PFSK-1 (cell line): ENCODE measurements at regions not wholly inside any gene's neighbourhood (a gene's known extent, or its start where the extent isn't known, plus 50 kb on each side); places are given as distances from the start of the nearest gene placed in this dataset.

Experiments used
- FOXP2 ChIP-seq: optimal IDR thresholded peaks from 2 replicates; pipeline ENCODE3; 2011; ENCODE audit warnings: borderline replicate concordance, control low read depth, inconsistent platforms; ENCODE audit not compliant: insufficient read depth; ENCODE audit errors: extremely low read length, extremely low read depth
- POLR2AphosphoS5 ChIP-seq: IDR thresholded peaks from 2 replicates; pipeline ENCODE4 v1.6.1; 2012; ENCODE audit warnings: low read depth, mild to moderate bottlenecking, control low read depth, low read length, moderate library complexity
- REST ChIP-seq, 2 experiments: IDR thresholded peaks; 2 replicates each; pipeline versions ENCODE4 v1.6.1 to v1.8.0; 2011 to 2012; ENCODE audit warnings: low read depth in 2 of 2, low read length in 2 of 2, control low read depth in 1 of 2, inconsistent platforms in 1 of 2, mild to moderate bottlenecking in 1 of 2, moderate library complexity in 1 of 2; ENCODE audit not compliant: insufficient read depth in 1 of 2
- SIN3A ChIP-seq: IDR thresholded peaks from 2 replicates; pipeline ENCODE4 v1.6.1; 2012; ENCODE audit warnings: mild to moderate bottlenecking, low read length, moderate library complexity, borderline replicate concordance; ENCODE audit not compliant: insufficient read depth
- TAF1 ChIP-seq: IDR thresholded peaks from 2 replicates; pipeline ENCODE4 v1.6.1; 2012; ENCODE audit warnings: low read length, control low read depth, borderline replicate concordance; ENCODE audit not compliant: insufficient read depth

GRCh38 chr2:129324349-129324748, 655.1 kb upstream of the RAB6C start:
- no peak for TF ChIP-seq REST (IDR thresholded peaks at IDR 0.05; ENCODE audit: insufficient read depth in 1 of 2, low read depth in 2 of 2, low read length in 2 of 2)
- TF ChIP-seq TAF1: no peak
- no peak for TF ChIP-seq FOXP2
- TF ChIP-seq POLR2AphosphoS5: no peak
- no peak for TF ChIP-seq SIN3A

GRCh38 chr2:129325151-129325550, 654.3 kb upstream of the RAB6C start:
- TF ChIP-seq FOXP2 (no peak), REST (IDR thresholded peaks at IDR 0.05; ENCODE audit: insufficient read depth in 1 of 2, low read depth in 2 of 2, low read length in 2 of 2) (no peak), POLR2AphosphoS5 (no peak), TAF1 (no peak), SIN3A (no peak)

- TF ChIP-seq TAF1 (no peak), SIN3A (no peak), FOXP2 (no peak), REST (IDR thresholded peaks at IDR 0.05; ENCODE audit: insufficient read depth in 1 of 2, low read depth in 2 of 2, low read length in 2 of 2) (no peak), POLR2AphosphoS5 (no peak)
Measured at GRCh38 chr2:129329574-129329973, 649.9 kb upstream of the RAB6C start.

- TF ChIP-seq REST (IDR thresholded peaks at IDR 0.05; ENCODE audit: insufficient read depth in 1 of 2, low read depth in 2 of 2, low read length in 2 of 2) (no peak), SIN3A (no peak), POLR2AphosphoS5 (no peak), TAF1 (no peak), FOXP2 (no peak)
Measured at GRCh38 chr2:129330504-129330903, 649.0 kb upstream of the RAB6C start.

GRCh38 chr2:129331638-129332037, 647.8 kb upstream of the RAB6C start:
- TF ChIP-seq TAF1: no peak
- no peak for TF ChIP-seq FOXP2
- TF ChIP-seq SIN3A: no peak
- TF ChIP-seq REST (IDR thresholded peaks at IDR 0.05; ENCODE audit: insufficient read depth in 1 of 2, low read depth in 2 of 2, low read length in 2 of 2): no peak
- TF ChIP-seq POLR2AphosphoS5: no peak
